Endothelial cell of umbilical vein (primary cell): ENCODE measurements at regions not wholly inside any gene's neighbourhood (a gene's known extent, or its start where the extent isn't known, plus 50 kb on each side); places are given as distances from the start of the nearest gene placed in this dataset.

ENCODE experiments used
- BruUV-seq: library from RNA; stranded (reverse); fragments of 400-500 nt; replicated peaks from 2 replicates; lab custom pipeline; 2021; lab: Mats Ljungman, UMichigan
- CTCF ChIA-PET: fragments of 300-600, 350-600 bp; sonication (Branson Sonifier 250); formaldehyde crosslinking; loops from one replicate; lab custom pipeline; 2021; ENCODE audit warnings: antibody characterized with exemption, inconsistent platforms; lab: Charles Lee
- POLR2A ChIA-PET: fragments of 300-600, 350-600 bp; sonication (Branson Sonifier 250); formaldehyde crosslinking; loops from one replicate; lab custom pipeline; 2021; ENCODE audit warnings: antibody characterized with exemption, inconsistent platforms; lab: Charles Lee
- DNase-seq: peaks from one replicate; pipeline ENCODE4 v3.0.0-alpha.2; 2011; ENCODE audit warnings: low read depth, low spot score
- FAIRE-seq: peaks from 2 replicates; lab custom pipeline; 2011; peaks lifted over from hg19 to GRCh38; lab: Jason Lieb, UNC
- H2AFZ ChIP-seq: 2 replicates; pipeline ENCODE4 v1.6.0; 2012; ENCODE audit warnings: low read depth, low read length, control low read depth, inconsistent platforms
- H3K27ac ChIP-seq: 2 replicates; pipeline ENCODE4 v1.5.1; 2011; ENCODE audit warnings: low read depth, mild to moderate bottlenecking, control low read depth, low read length, moderate library complexity; ENCODE audit not compliant: insufficient read depth
- H3K27me3 ChIP-seq, 2 experiments: 2 replicates each; pipeline versions ENCODE4 v1.6.0 to v1.6.1; 2011; ENCODE audit warnings: low read length in 2 of 2, mixed read lengths in 1 of 2; ENCODE audit not compliant: control insufficient read depth in 2 of 2, insufficient read depth in 2 of 2
- H3K36me3 ChIP-seq, 2 experiments: 2 replicates in 1 of 2; 3 replicates in 1 of 2; pipeline ENCODE4 v1.5.1; 2011; ENCODE audit warnings: low read length in 2 of 2, mild to moderate bottlenecking in 1 of 2, moderate library complexity in 1 of 2; ENCODE audit not compliant: control insufficient read depth in 2 of 2, insufficient read depth in 2 of 2; ENCODE audit errors: extremely low read depth in 1 of 2
- H3K4me1 ChIP-seq: 3 replicates; pipeline ENCODE4 v1.5.1; 2011; ENCODE audit warnings: mild to moderate bottlenecking, low read length; ENCODE audit not compliant: control insufficient read depth, insufficient read depth; ENCODE audit errors: extremely low read depth
- H3K4me2 ChIP-seq: 2 replicates; pipeline ENCODE4 v1.6.1; 2011; ENCODE audit warnings: low read length, control low read depth, mixed read lengths; ENCODE audit not compliant: insufficient read depth
- H3K4me3 ChIP-seq, 3 experiments: fragments of 200-600 bp in 1 of 3; sonication (generic), shearing (Covaris generic) in 1 of 3; replicated peaks in 1 of 3; 2 replicates each; pipeline ENCODE4 v1.5.1; 2011 to 2016; ENCODE audit warnings: control low read depth in 3 of 3, low read length in 3 of 3, mild to moderate bottlenecking in 2 of 3, inconsistent platforms in 1 of 3, low read depth in 1 of 3, moderate library complexity in 1 of 3; ENCODE audit not compliant: insufficient read depth in 1 of 3
- H3K79me2 ChIP-seq: 2 replicates; pipeline ENCODE4 v1.6.0; 2012; ENCODE audit warnings: low read length, inconsistent platforms; ENCODE audit not compliant: control insufficient read depth, insufficient read depth
- H3K9ac ChIP-seq: replicated peaks from 2 replicates; pipeline ENCODE3; 2011; ENCODE audit warnings: low read length, control low read depth; ENCODE audit not compliant: insufficient read depth; ENCODE audit errors: extremely low read depth
- H3K9me1 ChIP-seq: replicated peaks from 3 replicates; pipeline ENCODE4 v1.6.0; 2011; ENCODE audit warnings: mild to moderate bottlenecking, low read length; ENCODE audit not compliant: control insufficient read depth, insufficient read depth; ENCODE audit errors: extremely low read depth
- H3K9me3 ChIP-seq: replicated peaks from 2 replicates; pipeline ENCODE4 v1.5.1; 2012; ENCODE audit warnings: low read length, inconsistent platforms; ENCODE audit not compliant: control insufficient read depth, insufficient read depth
- H4K20me1 ChIP-seq: replicated peaks from 2 replicates; pipeline ENCODE3; 2011; ENCODE audit warnings: mild to moderate bottlenecking, low read length; ENCODE audit not compliant: control insufficient read depth, insufficient read depth; ENCODE audit errors: extremely low read depth
- CTCF ChIP-seq, 2 donors: IDR thresholded peaks; 1 replicate in 1 of 2; 2 replicates in 1 of 2; pipeline ENCODE4 v1.5.1; 2011; ENCODE audit warnings: low read length in 2 of 2, mild to moderate bottlenecking in 2 of 2, moderate library complexity in 2 of 2, control low read depth in 1 of 2, inconsistent platforms in 1 of 2, low read depth in 1 of 2; ENCODE audit not compliant: insufficient read depth in 1 of 2; ENCODE audit errors: extremely low read depth in 1 of 2
- EZH2 ChIP-seq: IDR thresholded peaks from 2 replicates; pipeline ENCODE4 v1.6.1; 2012; ENCODE audit warnings: borderline replicate concordance, low read depth, mild to moderate bottlenecking, moderate library complexity, low read length, inconsistent platforms; ENCODE audit not compliant: severe bottlenecking
- FOS ChIP-seq: IDR thresholded peaks from 2 replicates; pipeline ENCODE4 v1.6.1; 2011; ENCODE audit warnings: mild to moderate bottlenecking, low read length, moderate library complexity, borderline replicate concordance; ENCODE audit not compliant: insufficient read depth
- GATA2 ChIP-seq: IDR thresholded peaks from 2 replicates; pipeline ENCODE4 v1.7.0; 2011; ENCODE audit warnings: low read depth, mild to moderate bottlenecking, moderate library complexity, mixed read lengths, low read length; ENCODE audit not compliant: insufficient read length, insufficient read depth
- JUN ChIP-seq: IDR thresholded peaks from 2 replicates; pipeline ENCODE4 v1.6.1; 2011; ENCODE audit warnings: borderline replicate concordance, low read depth; ENCODE audit not compliant: insufficient read length, insufficient read depth
- MAX ChIP-seq: IDR thresholded peaks from 2 replicates; pipeline ENCODE4 v1.6.1; 2011; ENCODE audit not compliant: insufficient read depth, insufficient read length
- MYC ChIP-seq: IDR thresholded peaks from one replicate; pipeline ENCODE4 v1.6.1; 2011; ENCODE audit warnings: mild to moderate bottlenecking, low read depth, low read length
- POLR2A ChIP-seq: IDR thresholded peaks from 2 replicates; pipeline ENCODE4 v1.6.1; 2012; ENCODE audit warnings: low read depth, mild to moderate bottlenecking, control low read depth, low read length
- POLR2AphosphoS5 ChIP-seq: IDR thresholded peaks from 2 replicates; pipeline ENCODE4 v1.6.1; 2012; ENCODE audit warnings: low read depth, mild to moderate bottlenecking, control low read depth, low read length, moderate library complexity; ENCODE audit not compliant: insufficient read depth
- dilution Hi-C: fragments of 300-500 bp; cut with MboI; formaldehyde crosslinking; loops from one replicate; pipeline ENCODE4 v1.15.0; 2019; ENCODE audit warnings: low sequenced_read_pairs; ENCODE audit not compliant: extremely low pct_ligation_motif_present
- intact Hi-C: fragments of 100-400 bp; cut with micrococcal nuclease; formaldehyde crosslinking; loops from one replicate; pipeline ENCODE4 v1.10.0; 2022

GRCh38 chr3:117310536-117310935, 601.0 kb downstream of the TUSC7 start:
- TF ChIP-seq GATA2 (no peak), MYC (no peak), POLR2AphosphoS5 (no peak), JUN (no peak), MAX (no peak), CTCF (IDR thresholded peaks at IDR 0.05; ENCODE audit: extremely low read depth in 1 of 2, insufficient read depth in 1 of 2, low read depth in 1 of 2, low read length in 2 of 2) (no peak), EZH2 (no peak), POLR2A (no peak), FOS (no peak)
- dilution Hi-C loops = no loop called here
- H3K79me2 ChIP-seq = no peaks in the 10 kb centered on the region
- no TSS peak for BruUV-seq
- intact Hi-C loops = no loop called here
- POLR2A ChIA-PET = no interaction called here
- H3K4me1 ChIP-seq = no peaks in the 10 kb centered on the region
- no peak overlapping the region for H2AFZ ChIP-seq
- H3K27me3 ChIP-seq = no peaks in the 10 kb centered on the region
- H4K20me1 ChIP-seq = no peaks in the 10 kb centered on the region
- H3K4me2 ChIP-seq = no peak overlapping the region
- no peak for FAIRE-seq
- H3K9me1 ChIP-seq = no peaks in the 10 kb centered on the region
- CTCF ChIA-PET = no interaction called here
- H3K9me3 ChIP-seq = no peaks in the 10 kb centered on the region
- H3K4me3 ChIP-seq = no peak overlapping the region
- no peaks in the 10 kb centered on the region for H3K36me3 ChIP-seq
- no peak overlapping the region for H3K27ac ChIP-seq
- DNase-seq = no peak
- H3K9ac ChIP-seq = no peak overlapping the region
